HEK293 (cell line): ENCODE measurements at regions not wholly inside any gene's neighbourhood (a gene's known extent, or its start where the extent isn't known, plus 50 kb on each side); places are given as distances from the start of the nearest gene placed in this dataset.

Source experiments
- CTCF ChIA-PET: fragments of 350-600 bp; formaldehyde crosslinking; extraction: SDS; loops from one replicate; lab custom pipeline; 2021; ENCODE audit warnings: antibody characterized with exemption; lab: Yijun Ruan, JAX
- POLR2A ChIA-PET: fragments of 300-600 bp; formaldehyde crosslinking; extraction: SDS; loops from one replicate; lab custom pipeline; 2020; ENCODE audit warnings: antibody characterized with exemption, inconsistent platforms; lab: Yijun Ruan, JAX
- H3K27ac ChIP-seq: fragments of 200-500 bp; sonication (Bioruptor generic); 2 replicates; pipeline ENCODE4 v1.5.1; 2014; ENCODE audit warnings: low read depth, low read length, control low read depth, inconsistent platforms; ENCODE audit errors: extremely low read depth
- H3K36me3 ChIP-seq, 2 experiments: fragments of 200-500 bp in 1 of 2; sonication (Bioruptor generic) in 1 of 2; 1 replicate in 1 of 2; 2 replicates in 1 of 2; pipeline ENCODE4 v1.5.1; 2014 to 2017; ENCODE audit warnings: inconsistent platforms in 2 of 2, low read length in 2 of 2; ENCODE audit not compliant: control insufficient read depth in 2 of 2, insufficient read depth in 1 of 2
- H3K4me1 ChIP-seq: fragments of 200-500 bp; sonication (Bioruptor generic); 2 replicates; pipeline ENCODE4 v1.5.1; 2014; ENCODE audit warnings: mild to moderate bottlenecking, low read length, inconsistent platforms; ENCODE audit not compliant: control insufficient read depth, insufficient read depth
- H3K4me3 ChIP-seq: 2 replicates; pipeline ENCODE4 v1.5.1; 2011; ENCODE audit warnings: low read depth, mild to moderate bottlenecking, control low read depth, low read length, moderate library complexity
- H3K9me3 ChIP-seq: fragments of 200-500 bp; sonication (Bioruptor generic); 2 replicates; pipeline ENCODE4 v1.5.1; 2014; ENCODE audit warnings: low read depth, low read length, inconsistent platforms; ENCODE audit not compliant: control insufficient read depth, insufficient read depth
- GLI2 ChIP-seq: fragments of 450-650 bp; formaldehyde crosslinking; IDR thresholded peaks from 2 replicates; pipeline ENCODE4; 2017; ENCODE audit warnings: missing biosample characterization, missing genetic modification characterization, low read depth, borderline replicate concordance
- GLIS1 ChIP-seq: fragments of 450-650 bp; formaldehyde crosslinking; IDR thresholded peaks from 2 replicates; pipeline ENCODE4 v1.5.1; 2016; ENCODE audit warnings: missing biosample characterization, missing genetic modification characterization
- IKZF3 ChIP-seq: fragments of 450-650 bp; IDR thresholded peaks from 2 replicates; pipeline ENCODE4 v1.5.0; 2018; ENCODE audit warnings: missing biosample characterization, mild to moderate bottlenecking, missing genetic modification characterization, moderate library complexity
- MZF1 ChIP-seq: fragments of 450-650 bp; formaldehyde crosslinking; IDR thresholded peaks from 2 replicates; pipeline ENCODE4 v1.5.1; 2017; ENCODE audit warnings: missing biosample characterization, missing genetic modification characterization, borderline replicate concordance
- PBX3 ChIP-seq: sonication (generic); formaldehyde crosslinking; IDR thresholded peaks from 2 replicates; pipeline ENCODE4 v1.8.1; 2022; ENCODE audit warnings: mild to moderate bottlenecking, moderate library complexity, missing genetic modification reagents
- RBAK ChIP-seq: fragments of 450-650 bp; formaldehyde crosslinking; IDR thresholded peaks from 2 replicates; pipeline ENCODE4 v1.5.1; 2016; ENCODE audit warnings: missing biosample characterization, missing genetic modification characterization
- SP7 ChIP-seq: fragments of 450-650 bp; formaldehyde crosslinking; IDR thresholded peaks from 2 replicates; pipeline ENCODE4 v1.5.1; 2016; ENCODE audit warnings: missing biosample characterization, missing genetic modification characterization
- YY2 ChIP-seq: fragments of 450-650 bp; formaldehyde crosslinking; IDR thresholded peaks from 2 replicates; pipeline ENCODE4 v1.5.1; 2016; ENCODE audit warnings: missing biosample characterization, missing genetic modification characterization
- ZFP69B ChIP-seq: fragments of 450-650 bp; formaldehyde crosslinking; IDR thresholded peaks from 2 replicates; pipeline ENCODE4 v1.5.1; 2016; ENCODE audit warnings: missing biosample characterization, missing genetic modification characterization
- ZNF184 ChIP-seq: fragments of 450-650 bp; IDR thresholded peaks from 2 replicates; pipeline ENCODE4 v1.5.1; 2018; ENCODE audit warnings: missing biosample characterization, mild to moderate bottlenecking, missing genetic modification characterization
- ZNF37A ChIP-seq: fragments of 450-650 bp; IDR thresholded peaks from 2 replicates; pipeline ENCODE4 v1.5.1; 2018; ENCODE audit warnings: missing biosample characterization, missing genetic modification characterization
- ZNF391 ChIP-seq: fragments of 450-650 bp; formaldehyde crosslinking; IDR thresholded peaks from 2 replicates; pipeline ENCODE4 v1.5.1; 2016; ENCODE audit warnings: low read depth, missing biosample characterization, missing genetic modification characterization, borderline replicate concordance
- ZNF423 ChIP-seq: fragments of 450-650 bp; formaldehyde crosslinking; IDR thresholded peaks from 2 replicates; pipeline ENCODE4 v1.5.1; 2016; ENCODE audit warnings: missing biosample characterization, missing genetic modification characterization
- ZNF473 ChIP-seq: fragments of 450-650 bp; formaldehyde crosslinking; IDR thresholded peaks from 2 replicates; pipeline ENCODE4 v1.5.1; 2017; ENCODE audit warnings: missing biosample characterization, missing genetic modification characterization
- ZNF514 ChIP-seq: fragments of 450-650 bp; formaldehyde crosslinking; IDR thresholded peaks from 2 replicates; pipeline ENCODE4 v1.5.1; 2016; ENCODE audit warnings: missing biosample characterization, missing genetic modification characterization
- ZNF561 ChIP-seq: fragments of 450-650 bp; IDR thresholded peaks from 2 replicates; pipeline ENCODE4 v1.5.1; 2018; ENCODE audit warnings: missing biosample characterization, missing genetic modification characterization, borderline replicate concordance
- ZNF571 ChIP-seq: fragments of 450-650 bp; formaldehyde crosslinking; IDR thresholded peaks from 2 replicates; pipeline ENCODE4 v1.5.0; 2017; ENCODE audit warnings: missing biosample characterization, missing genetic modification characterization
- ZNF626 ChIP-seq: fragments of 450-650 bp; sonication (Bioruptor Pico); formaldehyde crosslinking; IDR thresholded peaks from 2 replicates; pipeline ENCODE4 v1.5.1; 2018; ENCODE audit warnings: missing biosample characterization, missing genetic modification characterization, inconsistent platforms
- ZNF629 ChIP-seq: fragments of 450-650 bp; formaldehyde crosslinking; IDR thresholded peaks from 2 replicates; pipeline ENCODE4 v1.5.1; 2017; ENCODE audit warnings: missing biosample characterization, missing genetic modification characterization
- ZNF704 ChIP-seq: fragments of 450-650 bp; formaldehyde crosslinking; IDR thresholded peaks from 2 replicates; pipeline ENCODE4 v1.5.1; 2016; ENCODE audit warnings: missing biosample characterization, missing genetic modification characterization
- TF ChIP-seq, protein P1 (sequence below): IDR thresholded peaks from 2 replicates; pipeline ENCODE4 v1.6.1; 2011; ENCODE audit warnings: mild to moderate bottlenecking, low read depth, low read length, borderline replicate concordance
- TF ChIP-seq, protein P2 (sequence below): fragments of 450-650 bp; formaldehyde crosslinking; IDR thresholded peaks from 2 replicates; pipeline ENCODE4 v1.5.1; 2016; ENCODE audit warnings: missing biosample characterization, missing genetic modification characterization
- TF ChIP-seq, protein P3 (sequence below): fragments of 450-650 bp; formaldehyde crosslinking; IDR thresholded peaks from 2 replicates; pipeline ENCODE4 v1.5.1; 2016; ENCODE audit warnings: missing biosample characterization, missing genetic modification characterization
- TF ChIP-seq, protein P4 (sequence below): fragments of 450-650 bp; formaldehyde crosslinking; IDR thresholded peaks from 2 replicates; pipeline ENCODE4 v1.5.1; 2017; ENCODE audit warnings: missing biosample characterization, missing genetic modification characterization

- no peak for TF ChIP-seq ZNF391 (tag by site-specific recombination)
- no peak for TF ChIP-seq IKZF3
- no peak for TF ChIP-seq RBAK (tag by site-specific recombination)
- TF ChIP-seq GLIS1, result no peak
- TF ChIP-seq, protein P1, sequence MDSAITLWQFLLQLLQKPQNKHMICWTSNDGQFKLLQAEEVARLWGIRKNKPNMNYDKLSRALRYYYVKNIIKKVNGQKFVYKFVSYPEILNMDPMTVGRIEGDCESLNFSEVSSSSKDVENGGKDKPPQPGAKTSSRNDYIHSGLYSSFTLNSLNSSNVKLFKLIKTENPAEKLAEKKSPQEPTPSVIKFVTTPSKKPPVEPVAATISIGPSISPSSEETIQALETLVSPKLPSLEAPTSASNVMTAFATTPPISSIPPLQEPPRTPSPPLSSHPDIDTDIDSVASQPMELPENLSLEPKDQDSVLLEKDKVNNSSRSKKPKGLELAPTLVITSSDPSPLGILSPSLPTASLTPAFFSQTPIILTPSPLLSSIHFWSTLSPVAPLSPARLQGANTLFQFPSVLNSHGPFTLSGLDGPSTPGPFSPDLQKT, result no peak
- TF ChIP-seq, all 188 proteins: peak for 0
Observed at GRCh38 chr1:232505884-232506283, 124.0 kb downstream of the SIPA1L2 start (continued).

DNA sequence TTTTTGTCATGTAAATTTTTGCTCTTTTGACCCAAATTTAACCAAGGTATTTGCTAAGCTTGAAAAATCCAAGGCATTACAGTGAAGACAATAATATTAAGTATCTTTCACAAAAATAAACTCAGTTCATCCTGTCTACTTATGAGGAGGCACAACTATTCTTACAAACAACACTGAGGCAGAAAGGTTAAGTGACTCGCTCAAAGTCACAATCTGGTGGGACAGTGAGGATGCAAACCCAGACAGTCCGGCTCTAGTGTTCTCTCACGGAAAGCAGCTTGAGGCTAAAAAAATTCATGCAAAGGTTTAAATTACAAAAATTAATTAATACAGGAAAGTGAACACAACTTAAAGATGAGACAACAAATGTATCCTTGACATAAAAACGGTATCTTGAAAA, 125.3 kb downstream of the SIPA1L2 start:
- TF ChIP-seq ZNF37A (tag by site-specific recombination) (no peak), ZNF571 (no peak), SP7 (tag by site-specific recombination) (no peak), ZNF514 (tag by site-specific recombination) (no peak), ZNF704 (tag by site-specific recombination) (no peak), MZF1 (tag by site-specific recombination) (no peak), ZNF184 (tag by site-specific recombination) (no peak), ZNF473 (no peak), ZNF561 (no peak), ZFP69B (tag by site-specific recombination) (no peak), ZNF626 (tag by site-specific recombination) (no peak), PBX3 (CRISPR knock-in tag) (no peak), ZNF629 (tag by site-specific recombination) (no peak), ZNF423 (tag by site-specific recombination) (no peak), GLI2 (tag by site-specific recombination) (no peak), YY2 (tag by site-specific recombination) (no peak)
- TF ChIP-seq, protein P2, sequence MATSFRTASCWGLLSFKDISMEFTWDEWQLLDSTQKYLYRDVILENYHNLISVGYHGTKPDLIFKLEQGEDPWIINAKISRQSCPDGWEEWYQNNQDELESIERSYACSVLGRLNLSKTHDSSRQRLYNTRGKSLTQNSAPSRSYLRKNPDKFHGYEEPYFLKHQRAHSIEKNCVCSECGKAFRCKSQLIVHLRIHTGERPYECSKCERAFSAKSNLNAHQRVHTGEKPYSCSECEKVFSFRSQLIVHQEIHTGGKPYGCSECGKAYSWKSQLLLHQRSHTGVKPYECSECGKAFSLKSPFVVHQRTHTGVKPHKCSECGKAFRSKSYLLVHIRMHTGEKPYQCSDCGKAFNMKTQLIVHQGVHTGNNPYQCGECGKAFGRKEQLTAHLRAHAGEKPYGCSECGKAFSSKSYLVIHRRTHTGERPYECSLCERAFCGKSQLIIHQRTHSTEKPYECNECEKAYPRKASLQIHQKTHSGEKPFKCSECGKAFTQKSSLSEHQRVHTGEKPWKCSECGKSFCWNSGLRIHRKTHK (tag by site-specific recombination), result no peak
- TF ChIP-seq, protein P3, sequence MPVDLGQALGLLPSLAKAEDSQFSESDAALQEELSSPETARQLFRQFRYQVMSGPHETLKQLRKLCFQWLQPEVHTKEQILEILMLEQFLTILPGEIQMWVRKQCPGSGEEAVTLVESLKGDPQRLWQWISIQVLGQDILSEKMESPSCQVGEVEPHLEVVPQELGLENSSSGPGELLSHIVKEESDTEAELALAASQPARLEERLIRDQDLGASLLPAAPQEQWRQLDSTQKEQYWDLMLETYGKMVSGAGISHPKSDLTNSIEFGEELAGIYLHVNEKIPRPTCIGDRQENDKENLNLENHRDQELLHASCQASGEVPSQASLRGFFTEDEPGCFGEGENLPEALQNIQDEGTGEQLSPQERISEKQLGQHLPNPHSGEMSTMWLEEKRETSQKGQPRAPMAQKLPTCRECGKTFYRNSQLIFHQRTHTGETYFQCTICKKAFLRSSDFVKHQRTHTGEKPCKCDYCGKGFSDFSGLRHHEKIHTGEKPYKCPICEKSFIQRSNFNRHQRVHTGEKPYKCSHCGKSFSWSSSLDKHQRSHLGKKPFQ (tag by site-specific recombination), result no peak
- TF ChIP-seq, protein P4, sequence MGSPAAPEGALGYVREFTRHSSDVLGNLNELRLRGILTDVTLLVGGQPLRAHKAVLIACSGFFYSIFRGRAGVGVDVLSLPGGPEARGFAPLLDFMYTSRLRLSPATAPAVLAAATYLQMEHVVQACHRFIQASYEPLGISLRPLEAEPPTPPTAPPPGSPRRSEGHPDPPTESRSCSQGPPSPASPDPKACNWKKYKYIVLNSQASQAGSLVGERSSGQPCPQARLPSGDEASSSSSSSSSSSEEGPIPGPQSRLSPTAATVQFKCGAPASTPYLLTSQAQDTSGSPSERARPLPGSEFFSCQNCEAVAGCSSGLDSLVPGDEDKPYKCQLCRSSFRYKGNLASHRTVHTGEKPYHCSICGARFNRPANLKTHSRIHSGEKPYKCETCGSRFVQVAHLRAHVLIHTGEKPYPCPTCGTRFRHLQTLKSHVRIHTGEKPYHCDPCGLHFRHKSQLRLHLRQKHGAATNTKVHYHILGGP (tag by site-specific recombination), result no peak
- peaks cover 39% of the 10 kb centered on the region for H3K4me1 ChIP-seq
- H3K27ac ChIP-seq, result no peak overlapping the region
- ChIA-PET POLR2A (interaction anchor here (0.6 to 0.7 kb wide), 2 partner anchors 9 to 123 kb away, joined by 3 to 4 read pairs; no protein-coding TSS in a partner anchor), CTCF (interaction anchor here (0.6 to 0.7 kb wide), 4 partner anchors 127 to 1419 kb away, joined by 3 to 6 read pairs (median 4); no protein-coding TSS in a partner anchor)
- no peak overlapping the region for H3K4me3 ChIP-seq
- H3K36me3 ChIP-seq, result no peaks in the 10 kb centered on the region
- no peaks in the 10 kb centered on the region for H3K9me3 ChIP-seq
